ENCODE measurements at regions not wholly inside any gene's neighbourhood (a gene's known extent, or its start where the extent isn't known, plus 50 kb on each side); places are given as distances from the start of the nearest gene placed in this dataset.

DNA sequence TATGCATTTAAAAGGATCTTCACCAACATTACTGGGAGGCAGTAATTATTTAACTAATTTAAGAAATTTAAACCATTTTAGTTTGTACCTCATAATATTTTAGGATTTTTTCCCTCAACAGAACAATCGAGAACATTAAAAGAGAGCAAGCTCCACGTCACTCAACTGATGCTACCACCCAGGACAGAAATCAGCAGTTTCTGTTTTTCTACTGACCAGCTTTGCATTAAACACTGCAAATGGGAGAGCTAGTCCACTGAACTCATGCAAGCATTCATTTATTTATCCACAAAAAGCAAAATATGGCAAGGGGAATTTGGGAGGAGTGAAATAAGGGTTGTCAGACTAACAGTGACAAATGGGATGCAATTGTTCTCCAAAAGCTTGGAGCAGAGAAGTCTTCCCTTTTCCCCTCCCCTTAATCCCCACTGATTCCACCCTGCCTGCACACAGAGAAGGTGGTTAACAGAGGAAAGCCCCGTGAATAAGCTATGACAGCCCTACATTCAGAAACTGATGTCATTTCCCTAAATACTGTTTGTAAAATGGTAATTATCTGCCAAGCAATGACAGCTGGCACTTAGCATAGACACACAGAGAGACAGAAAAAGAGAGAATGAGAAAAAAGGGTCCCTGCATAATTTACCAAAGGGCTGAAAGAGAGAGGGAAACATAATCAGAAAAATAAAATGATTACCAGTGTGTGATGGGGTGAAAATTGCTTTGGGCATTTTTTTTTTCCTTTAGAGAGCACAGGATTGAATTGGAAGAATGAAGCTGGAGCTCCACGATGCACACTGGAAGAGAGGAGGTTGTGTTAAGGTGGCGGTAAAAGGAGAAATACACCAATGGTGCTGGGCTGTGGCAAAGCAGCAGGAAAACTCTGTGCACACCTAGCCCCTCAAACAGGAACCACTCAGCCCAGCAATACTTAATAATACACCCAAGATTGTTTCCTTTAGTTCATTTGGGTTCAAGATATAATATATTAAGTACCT, 777.4 kb downstream of the TUSC7 start:
- Histone ChIP-seq H3K4me3 (no peak overlapping the region), H3K4me1 (ENCODE audit: insufficient read depth) (no peaks in the 10 kb centered on the region), H2AFZ (no peak overlapping the region), H3K4me2 (ENCODE audit: unreplicated experiment) (no peak overlapping the region), H3K79me2 (ENCODE audit: insufficient read depth) (no peaks in the 10 kb centered on the region), H3F3A (ENCODE audit: insufficient read depth) (no peaks in the 10 kb centered on the region), H4K20me1 (ENCODE audit: insufficient read depth) (no peaks in the 10 kb centered on the region), H3K36me3 (ENCODE audit: low read depth) (no peaks in the 10 kb centered on the region), H3K27ac (no peak overlapping the region), H3K27me3 (replicated peaks; ENCODE audit: insufficient read depth) (no peaks in the 10 kb centered on the region), H3K9me2 (ENCODE audit: insufficient read depth) (no peaks in the 10 kb centered on the region), H3K9ac (no peak overlapping the region), H3K9me3 (ENCODE audit: low read depth) (no peaks in the 10 kb centered on the region)
- TF ChIP-seq EZH2phosphoT487 (IDR thresholded peaks at IDR 0.05; ENCODE audit: insufficient read depth, low read depth) (no peak), EZH2 (IDR thresholded peaks at IDR 0.05; ENCODE audit: insufficient read depth, poor library complexity, severe bottlenecking) (no peak)
- 68 to 76% methylated on average over 5 of the region's 5 CpGs for WGBS, 2 experiments (ENCODE audit: low coverage in 1 of 2, low lambda C conversion rate in 2 of 2, missing lambda C conversion rate in 2 of 2)
- no peak for DNase-seq
- in situ Hi-C loops (cut with MboI), result no loop called here

- Histone ChIP-seq H3K9ac (no peak overlapping the region), H3K9me2 (ENCODE audit: insufficient read depth) (no peaks in the 10 kb centered on the region), H3F3A (ENCODE audit: insufficient read depth) (no peaks in the 10 kb centered on the region), H3K27ac (no peak overlapping the region), H3K36me3 (ENCODE audit: low read depth) (no peaks in the 10 kb centered on the region), H3K27me3 (replicated peaks; ENCODE audit: insufficient read depth) (no peaks in the 10 kb centered on the region), H3K4me3 (no peak overlapping the region), H3K4me1 (ENCODE audit: insufficient read depth) (no peaks in the 10 kb centered on the region), H4K20me1 (ENCODE audit: insufficient read depth) (no peaks in the 10 kb centered on the region), H3K4me2 (ENCODE audit: unreplicated experiment) (no peak overlapping the region), H3K79me2 (ENCODE audit: insufficient read depth) (no peaks in the 10 kb centered on the region), H3K9me3 (ENCODE audit: low read depth) (no peaks in the 10 kb centered on the region), H2AFZ (no peak overlapping the region)
- TF ChIP-seq EZH2 (IDR thresholded peaks at IDR 0.05; ENCODE audit: insufficient read depth, poor library complexity, severe bottlenecking), result no peak
- no peak for TF ChIP-seq EZH2phosphoT487 (IDR thresholded peaks at IDR 0.05; ENCODE audit: insufficient read depth, low read depth)
- in situ Hi-C loops (cut with MboI), result no loop called here
- no peak for DNase-seq
- 88 to 91% methylated on average over 7 of the region's 7 CpGs for WGBS, 2 experiments (ENCODE audit: low coverage in 1 of 2, low lambda C conversion rate in 2 of 2, missing lambda C conversion rate in 2 of 2)
Measured at GRCh38 chr3:117488983-117489382, 779.4 kb downstream of the TUSC7 start.

DNA sequence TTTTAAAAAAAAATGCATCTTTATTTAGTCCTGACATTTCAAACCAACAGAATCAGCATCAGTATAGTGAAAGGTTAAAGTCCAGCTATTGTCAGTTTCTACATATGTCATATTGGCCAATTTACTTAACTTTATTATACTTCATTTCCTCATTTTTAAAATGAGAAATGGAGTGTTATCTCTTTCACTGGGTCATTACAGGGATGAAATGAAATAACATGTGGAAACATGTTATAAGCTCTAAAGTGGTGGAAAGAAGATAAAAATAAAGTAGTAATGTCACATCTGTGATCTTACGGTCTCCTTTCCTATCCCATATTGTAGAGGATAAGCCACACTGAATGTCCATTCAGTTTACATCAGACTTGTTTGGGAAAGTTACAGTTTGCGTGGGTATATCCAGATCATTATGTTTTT, 780.1 kb downstream of the TUSC7 start:
- Histone ChIP-seq H3K4me1 (ENCODE audit: insufficient read depth) (no peaks in the 10 kb centered on the region), H3K9ac (no peak overlapping the region), H4K20me1 (ENCODE audit: insufficient read depth) (no peaks in the 10 kb centered on the region), H3K27me3 (replicated peaks; ENCODE audit: insufficient read depth) (no peaks in the 10 kb centered on the region), H3K9me2 (ENCODE audit: insufficient read depth) (no peaks in the 10 kb centered on the region), H3K79me2 (ENCODE audit: insufficient read depth) (no peaks in the 10 kb centered on the region), H3K9me3 (ENCODE audit: low read depth) (no peaks in the 10 kb centered on the region), H3F3A (ENCODE audit: insufficient read depth) (no peaks in the 10 kb centered on the region), H2AFZ (no peak overlapping the region), H3K27ac (no peak overlapping the region), H3K36me3 (ENCODE audit: low read depth) (no peaks in the 10 kb centered on the region), H3K4me3 (no peak overlapping the region), H3K4me2 (ENCODE audit: unreplicated experiment) (no peak overlapping the region)
- no peak for DNase-seq
- in situ Hi-C loops (cut with MboI), result no loop called here
- no peak for TF ChIP-seq EZH2phosphoT487 (IDR thresholded peaks at IDR 0.05; ENCODE audit: insufficient read depth, low read depth)
- TF ChIP-seq EZH2 (IDR thresholded peaks at IDR 0.05; ENCODE audit: insufficient read depth, poor library complexity, severe bottlenecking), result no peak
- WGBS, 2 experiments (ENCODE audit: low coverage in 1 of 2, low lambda C conversion rate in 2 of 2, missing lambda C conversion rate in 2 of 2), result 84 to 97% methylated on average over 2 of the region's 2 CpGs

GRCh38 chr3:117490716-117491115, 781.1 kb downstream of the TUSC7 start:
- Histone ChIP-seq H3K79me2 (ENCODE audit: insufficient read depth) (no peaks in the 10 kb centered on the region), H3K36me3 (ENCODE audit: low read depth) (no peaks in the 10 kb centered on the region), H3K4me1 (ENCODE audit: insufficient read depth) (peaks cover 5% of the 10 kb centered on the region; the same call in 1 of the 2 replicates), H4K20me1 (ENCODE audit: insufficient read depth) (no peaks in the 10 kb centered on the region), H3K9ac (no peak overlapping the region), H3K27ac (no peak overlapping the region), H3K9me3 (ENCODE audit: low read depth) (no peaks in the 10 kb centered on the region), H2AFZ (no peak overlapping the region), H3F3A (ENCODE audit: insufficient read depth) (no peaks in the 10 kb centered on the region), H3K4me2 (ENCODE audit: unreplicated experiment) (no peak overlapping the region), H3K27me3 (replicated peaks; ENCODE audit: insufficient read depth) (no peaks in the 10 kb centered on the region), H3K9me2 (ENCODE audit: insufficient read depth) (no peaks in the 10 kb centered on the region), H3K4me3 (no peak overlapping the region)
- TF ChIP-seq EZH2phosphoT487 (IDR thresholded peaks at IDR 0.05; ENCODE audit: insufficient read depth, low read depth), result no peak
- TF ChIP-seq EZH2 (IDR thresholded peaks at IDR 0.05; ENCODE audit: insufficient read depth, poor library complexity, severe bottlenecking), result no peak
- peak; percentile 19 for DNase-seq
- WGBS, 2 experiments (ENCODE audit: low coverage in 1 of 2, low lambda C conversion rate in 2 of 2, missing lambda C conversion rate in 2 of 2), result 3 to 29% methylated on average over 1 of the region's 1 CpG
- in situ Hi-C loops (cut with MboI), result no loop called here

Data from GM23248 (cell line).